GM12878 (cell line): ENCODE measurements at regions not wholly inside any gene's neighbourhood (a gene's known extent, or its start where the extent isn't known, plus 50 kb on each side); places are given as distances from the start of the nearest gene placed in this dataset.

Experiments used
- CBX5 ChIP-seq: sonication (generic); IDR thresholded peaks from 2 replicates; pipeline ENCODE4 v1.6.1; 2016; ENCODE audit warnings: low read depth, moderate library complexity, mild to moderate bottlenecking, inconsistent platforms
- NFYB ChIP-seq: IDR thresholded peaks from 2 replicates; pipeline ENCODE4 v1.6.1; 2011; ENCODE audit warnings: low read depth, mild to moderate bottlenecking, low read length, improper control_type of control experiment, moderate library complexity; ENCODE audit not compliant: insufficient read depth
- POLR2AphosphoS5 ChIP-seq: IDR thresholded peaks from 2 replicates; pipeline ENCODE4 v1.6.1; 2011; ENCODE audit warnings: mild to moderate bottlenecking, low read length, inconsistent platforms
- TAF1 ChIP-seq: IDR thresholded peaks from 2 replicates; pipeline ENCODE4 v1.6.1; 2011; ENCODE audit warnings: mild to moderate bottlenecking, low read depth, low read length, borderline replicate concordance
- TF ChIP-seq, protein P1 (sequence below): IDR thresholded peaks from 2 replicates; pipeline ENCODE4 v1.6.1; 2011; ENCODE audit warnings: borderline replicate concordance, low read depth, mild to moderate bottlenecking, moderate library complexity, mixed read lengths, low read length; ENCODE audit not compliant: insufficient read depth; ENCODE audit errors: extremely low read length
- TF ChIP-seq, protein P2 (sequence below), 3 experiments: IDR thresholded peaks in 2 of 3; conservative IDR thresholded peaks in 1 of 3; 2 replicates each; pipeline ENCODE4 v1.5.1; 2011; ENCODE audit warnings: low read depth in 3 of 3, low read length in 3 of 3, mild to moderate bottlenecking in 3 of 3, control low read depth in 2 of 3, moderate library complexity in 2 of 3, inconsistent platforms in 1 of 3, mixed read lengths in 1 of 3; ENCODE audit not compliant: control insufficient read depth in 2 of 3, insufficient read depth in 1 of 3; ENCODE audit errors: extremely low read depth in 1 of 3

DNA sequence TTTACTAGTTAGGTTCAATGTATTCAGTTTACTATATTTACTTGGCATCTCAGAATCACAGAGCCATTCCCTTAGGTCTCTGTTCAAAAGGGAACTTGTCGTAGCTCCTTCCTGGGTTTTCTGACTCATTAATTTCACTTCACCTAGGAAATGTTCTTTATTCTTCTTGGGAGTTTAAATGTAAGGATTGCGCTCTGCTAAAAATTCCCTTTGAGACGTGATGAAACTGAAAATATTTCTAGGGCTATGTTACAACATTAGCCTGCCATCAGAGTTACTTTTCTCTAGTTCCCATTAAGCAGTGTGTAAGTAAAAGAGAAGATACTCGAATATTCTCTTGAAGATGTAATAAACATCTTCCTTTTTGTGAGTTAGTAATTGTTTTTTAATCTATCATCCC, 209.5 kb downstream of the CASP12 start:
- TF ChIP-seq TAF1 (no peak), POLR2AphosphoS5 (no peak), CBX5 (no peak), NFYB (no peak)
- TF ChIP-seq, protein P1, sequence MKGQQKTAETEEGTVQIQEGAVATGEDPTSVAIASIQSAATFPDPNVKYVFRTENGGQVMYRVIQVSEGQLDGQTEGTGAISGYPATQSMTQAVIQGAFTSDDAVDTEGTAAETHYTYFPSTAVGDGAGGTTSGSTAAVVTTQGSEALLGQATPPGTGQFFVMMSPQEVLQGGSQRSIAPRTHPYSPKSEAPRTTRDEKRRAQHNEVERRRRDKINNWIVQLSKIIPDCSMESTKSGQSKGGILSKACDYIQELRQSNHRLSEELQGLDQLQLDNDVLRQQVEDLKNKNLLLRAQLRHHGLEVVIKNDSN: no peak
- TF ChIP-seq, protein P2, sequence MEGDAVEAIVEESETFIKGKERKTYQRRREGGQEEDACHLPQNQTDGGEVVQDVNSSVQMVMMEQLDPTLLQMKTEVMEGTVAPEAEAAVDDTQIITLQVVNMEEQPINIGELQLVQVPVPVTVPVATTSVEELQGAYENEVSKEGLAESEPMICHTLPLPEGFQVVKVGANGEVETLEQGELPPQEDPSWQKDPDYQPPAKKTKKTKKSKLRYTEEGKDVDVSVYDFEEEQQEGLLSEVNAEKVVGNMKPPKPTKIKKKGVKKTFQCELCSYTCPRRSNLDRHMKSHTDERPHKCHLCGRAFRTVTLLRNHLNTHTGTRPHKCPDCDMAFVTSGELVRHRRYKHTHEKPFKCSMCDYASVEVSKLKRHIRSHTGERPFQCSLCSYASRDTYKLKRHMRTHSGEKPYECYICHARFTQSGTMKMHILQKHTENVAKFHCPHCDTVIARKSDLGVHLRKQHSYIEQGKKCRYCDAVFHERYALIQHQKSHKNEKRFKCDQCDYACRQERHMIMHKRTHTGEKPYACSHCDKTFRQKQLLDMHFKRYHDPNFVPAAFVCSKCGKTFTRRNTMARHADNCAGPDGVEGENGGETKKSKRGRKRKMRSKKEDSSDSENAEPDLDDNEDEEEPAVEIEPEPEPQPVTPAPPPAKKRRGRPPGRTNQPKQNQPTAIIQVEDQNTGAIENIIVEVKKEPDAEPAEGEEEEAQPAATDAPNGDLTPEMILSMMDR (IDR thresholded peaks at IDR 0.05 in 2 of 3, conservative IDR thresholded peaks at IDR 0.05 in 1 of 3; ENCODE audit: control insufficient read depth in 2 of 3, extremely low read depth in 1 of 3, insufficient read depth in 1 of 3, low read depth in 3 of 3, low read length in 3 of 3): no peak
